Right hindlimb (tissue), 1 donor: ENCODE measurements at regions not wholly inside any gene's neighbourhood (a gene's known extent, or its start where the extent isn't known, plus 50 kb on each side); places are given as distances from the start of the nearest gene placed in this dataset.

Source experiments
- DNase-seq: peaks from one replicate; pipeline ENCODE4 v3.0.0-alpha.2; 2018

DNA sequence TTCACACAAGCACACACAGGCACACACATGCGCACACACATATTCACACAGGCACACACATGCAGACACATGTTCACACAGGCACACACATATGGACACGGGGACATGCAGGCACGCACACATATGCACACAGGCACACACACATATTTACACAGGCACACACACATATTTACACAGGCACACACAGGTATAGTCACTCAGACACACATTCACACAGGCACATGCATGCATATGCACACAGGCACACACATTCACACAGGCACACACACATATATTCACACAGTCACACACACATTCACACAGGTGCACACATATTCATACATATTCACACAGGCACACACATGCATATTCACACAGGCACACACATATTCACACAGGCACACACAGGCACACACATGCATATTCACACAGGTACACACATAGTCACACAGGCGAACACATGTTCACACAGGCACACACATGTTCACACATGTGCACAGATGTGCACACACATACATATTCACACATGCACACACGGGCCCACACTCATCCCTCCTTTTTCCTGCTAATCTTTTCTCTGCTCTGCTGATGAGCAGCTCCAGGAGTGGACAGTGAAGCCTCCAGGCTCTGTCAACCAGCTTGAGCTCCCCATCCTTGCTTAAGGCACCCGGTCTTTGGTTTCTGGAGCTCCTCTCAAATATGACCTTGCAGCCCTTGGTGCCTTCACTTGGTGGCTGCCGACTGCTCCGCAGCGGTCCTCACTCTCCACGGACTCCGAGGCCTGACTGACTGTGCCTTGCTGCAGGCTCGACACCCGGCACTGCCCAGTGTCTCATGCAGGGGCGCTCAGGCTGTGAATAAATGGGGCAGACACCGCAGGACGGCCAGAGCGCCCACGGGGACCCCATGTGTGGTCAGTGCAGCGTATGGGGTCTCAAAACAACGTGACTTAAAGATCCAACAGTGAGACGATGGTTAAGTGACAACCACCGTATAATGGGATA lies 581.2 kb upstream of the MGMT start:
- DNase-seq = peak; percentile 3

- no peak for DNase-seq
These were observed 579.2 kb upstream of the MGMT start for GRCh38 chr10:128887856-128888255.

DNA sequence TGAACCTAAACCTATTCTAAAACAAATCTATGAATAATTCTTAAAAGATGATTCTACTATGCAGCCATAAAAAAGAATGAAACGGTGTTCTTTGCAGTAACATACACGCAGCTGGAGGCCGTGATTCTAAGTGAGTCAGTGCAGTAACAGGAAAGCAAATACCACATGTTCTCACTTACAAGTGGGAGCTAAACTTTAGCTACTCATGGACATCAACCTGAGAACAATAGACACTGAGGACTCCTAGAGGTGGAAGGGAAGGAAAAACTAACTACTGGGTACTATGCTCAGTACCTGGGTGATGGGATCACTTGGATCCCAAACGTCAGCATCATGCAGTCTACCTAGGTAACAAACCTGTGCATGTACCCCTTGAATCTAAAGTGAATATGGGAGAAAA lies 575.0 kb upstream of the MGMT start:
- no peak for DNase-seq

- peak; percentile 9 for DNase-seq
These were observed 572.4 kb upstream of the MGMT start for GRCh38 chr10:128894641-128895040.

- DNase-seq = peak; percentile 12
These were observed 571.6 kb upstream of the MGMT start for GRCh38 chr10:128895473-128895872.

DNA sequence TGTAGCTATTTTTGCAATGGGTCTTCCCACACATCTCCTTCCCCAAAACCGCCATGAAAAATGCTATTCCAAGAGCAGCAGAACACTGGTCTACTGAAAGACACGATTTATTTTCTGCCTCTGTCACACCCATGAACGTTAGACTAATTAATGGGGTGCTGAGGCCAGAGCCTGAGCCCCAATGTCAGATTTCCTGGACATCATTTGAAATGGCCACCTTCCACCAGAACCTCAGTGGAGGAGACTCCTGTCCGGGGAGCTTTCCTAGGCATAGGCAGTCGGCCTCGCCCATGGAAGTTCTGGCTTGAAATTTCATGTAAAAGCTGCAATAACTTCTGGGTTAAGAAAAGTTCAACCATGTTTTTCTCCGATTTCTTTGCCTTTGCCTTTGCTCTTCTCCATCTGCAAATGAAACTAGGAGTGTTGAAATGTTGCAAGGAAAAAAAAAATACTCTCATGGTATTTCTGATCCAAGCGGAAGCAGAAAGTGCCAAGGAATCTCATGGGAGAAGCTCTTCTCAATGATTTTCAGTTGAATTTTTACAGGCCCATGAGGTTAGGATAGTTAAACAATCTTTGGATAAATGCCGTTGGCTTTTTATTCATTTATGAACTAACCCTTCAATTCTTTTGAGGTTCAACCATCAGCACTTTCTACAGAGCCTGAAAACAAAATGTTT lies 570.8 kb upstream of the MGMT start:
- DNase-seq = peak; percentile 82

- DNase-seq = peak; percentile 83
These were observed 570.1 kb upstream of the MGMT start for GRCh38 chr10:128896963-128897362.

DNA sequence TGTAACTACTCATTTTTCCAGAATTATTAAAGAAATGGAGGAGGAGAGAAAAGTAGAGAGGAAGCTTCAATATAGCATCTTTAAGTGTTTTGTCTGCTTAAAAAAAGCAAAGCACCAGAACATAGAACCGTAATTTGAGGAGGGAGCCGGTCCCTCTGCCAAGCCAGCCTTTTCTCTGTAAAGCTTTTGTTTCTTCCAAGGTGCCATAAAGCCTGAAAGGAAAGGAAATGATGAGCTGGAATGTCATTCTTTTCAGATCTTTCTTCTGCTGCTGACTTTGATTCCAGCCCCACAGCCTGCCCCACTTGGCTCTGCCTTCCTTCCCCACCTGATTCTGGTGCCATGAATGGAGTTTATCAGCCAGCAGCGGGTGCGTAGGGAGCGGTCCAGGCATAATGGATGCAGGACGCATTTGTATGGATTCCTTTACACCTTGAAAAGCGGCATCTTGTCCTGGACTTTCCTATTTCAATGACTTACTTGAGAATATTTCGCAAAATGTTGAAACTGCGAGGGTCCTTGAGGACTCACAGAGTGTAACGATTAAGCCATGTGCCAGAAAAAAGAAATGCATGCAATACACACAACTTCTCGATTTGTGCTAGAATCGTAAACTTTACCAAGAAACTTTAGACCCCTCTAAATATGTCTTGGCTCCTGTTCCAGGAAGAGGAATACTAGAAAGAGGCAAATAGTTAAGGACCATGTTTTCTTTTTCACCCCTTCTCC lies 569.5 kb upstream of the MGMT start:
- DNase-seq = peak; percentile 81

DNA sequence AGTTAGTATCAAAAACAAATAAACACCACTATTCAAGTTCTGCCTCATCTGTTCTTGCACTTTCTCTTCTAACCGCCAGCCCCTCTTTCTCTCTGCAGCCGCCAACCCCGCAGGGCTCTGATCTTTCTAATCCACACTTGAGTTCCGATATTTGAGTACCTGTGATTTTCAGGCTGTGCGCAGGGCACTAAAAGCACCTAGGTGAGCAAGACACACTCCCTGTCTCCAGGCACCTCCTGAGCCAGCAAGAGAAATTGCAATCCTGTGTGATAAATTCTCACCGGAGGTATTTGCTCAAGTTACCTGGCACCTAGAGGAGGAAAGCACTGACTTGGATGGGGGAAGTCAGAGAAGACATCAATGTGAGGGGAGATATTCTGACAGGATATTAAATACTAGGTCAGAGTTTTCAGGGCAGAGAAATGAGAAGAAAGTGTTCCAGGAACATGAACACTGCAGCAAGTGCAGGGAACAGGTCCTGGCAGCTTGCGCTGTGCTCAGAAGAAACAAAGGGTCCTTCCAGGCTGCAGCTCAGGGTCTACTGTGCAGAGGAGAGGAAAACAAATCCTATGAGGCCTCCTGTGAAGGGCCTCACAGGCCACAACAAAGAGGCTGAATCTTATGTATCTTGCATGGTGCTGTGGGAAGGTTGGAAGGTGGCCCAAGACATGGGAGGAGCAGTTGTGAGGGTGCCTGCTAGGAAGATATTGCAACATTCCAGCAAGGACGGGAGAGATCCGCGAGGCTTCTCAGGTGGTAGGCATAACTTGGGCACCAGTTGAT lies 568.7 kb upstream of the MGMT start:
- peak; percentile 45 for DNase-seq

GRCh38 chr10:128898916-128899195 lies 568.2 kb upstream of the MGMT start:
- no peak for DNase-seq

- DNase-seq = peak; percentile 7
These were observed 566.6 kb upstream of the MGMT start for GRCh38 chr10:128900456-128900855.

- no peak for DNase-seq
These were observed 565.8 kb upstream of the MGMT start for GRCh38 chr10:128901236-128901635.

DNA sequence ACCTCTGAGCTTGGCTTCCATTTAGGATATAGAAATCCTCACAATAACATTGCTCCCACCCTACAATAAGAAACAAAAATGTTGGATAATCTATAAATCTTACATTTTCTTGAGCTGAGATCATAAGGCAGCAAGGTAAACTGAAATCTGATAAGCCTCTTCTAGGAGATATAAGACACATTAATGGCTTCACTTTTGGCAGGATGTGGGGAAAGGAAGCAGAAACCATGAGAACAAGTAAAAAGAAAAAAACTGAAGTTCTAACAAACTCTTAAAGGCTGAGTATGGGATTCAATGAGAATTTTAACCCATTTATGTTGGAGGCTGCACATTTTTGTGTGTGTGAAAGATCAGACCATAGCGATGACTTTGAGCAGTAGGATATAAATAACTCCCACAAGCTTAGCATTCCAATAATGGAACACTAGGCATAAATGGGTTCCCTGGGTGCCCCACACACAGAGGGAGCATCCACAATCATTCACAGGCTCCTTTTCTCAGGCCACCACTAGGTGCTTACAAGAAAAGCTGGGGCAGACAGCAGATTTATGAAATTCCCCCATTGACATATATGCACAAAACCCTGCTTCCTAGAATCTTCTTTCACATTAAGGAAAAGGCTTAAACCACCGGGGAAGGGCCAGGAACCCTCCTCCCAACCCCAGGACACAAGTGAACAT lies 564.9 kb upstream of the MGMT start:
- peak; percentile 3 for DNase-seq

DNA sequence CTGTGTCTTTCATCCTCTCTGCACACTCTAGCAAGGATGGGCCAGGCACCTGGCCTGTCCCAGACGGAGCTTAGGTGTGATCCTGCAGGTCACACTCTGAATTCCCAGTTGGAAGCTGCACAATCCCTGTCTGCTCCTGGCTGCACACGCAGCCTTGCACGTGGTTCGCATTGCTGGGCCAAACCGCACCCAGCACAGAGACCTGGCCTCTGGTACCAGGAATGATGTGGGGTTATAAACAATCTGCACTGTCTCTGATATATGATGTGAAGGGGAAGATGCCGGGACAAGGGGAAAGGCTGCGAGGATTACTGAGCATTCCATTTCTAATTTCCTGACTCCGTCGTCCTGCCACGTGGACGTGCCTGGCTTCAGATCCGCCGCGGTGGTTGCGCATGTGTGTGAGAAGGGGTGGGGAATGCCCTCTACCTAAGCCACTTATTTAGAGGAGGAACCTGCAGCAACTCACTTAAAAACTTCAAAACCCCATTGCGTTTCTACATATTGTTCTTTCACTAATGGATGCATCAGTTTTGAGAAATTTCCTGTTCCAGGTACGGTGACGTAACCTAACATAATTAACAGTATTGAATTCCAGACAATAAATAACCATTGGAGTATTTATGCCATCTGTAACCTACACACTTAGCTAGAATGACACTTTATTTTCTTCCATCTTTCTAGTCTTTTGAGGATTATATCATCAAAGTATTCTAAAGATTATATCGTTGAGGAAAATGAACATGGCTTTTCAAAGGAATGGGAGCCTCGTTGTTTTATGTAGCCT lies 559.7 kb upstream of the MGMT start:
- DNase-seq = peak; percentile 77

DNA sequence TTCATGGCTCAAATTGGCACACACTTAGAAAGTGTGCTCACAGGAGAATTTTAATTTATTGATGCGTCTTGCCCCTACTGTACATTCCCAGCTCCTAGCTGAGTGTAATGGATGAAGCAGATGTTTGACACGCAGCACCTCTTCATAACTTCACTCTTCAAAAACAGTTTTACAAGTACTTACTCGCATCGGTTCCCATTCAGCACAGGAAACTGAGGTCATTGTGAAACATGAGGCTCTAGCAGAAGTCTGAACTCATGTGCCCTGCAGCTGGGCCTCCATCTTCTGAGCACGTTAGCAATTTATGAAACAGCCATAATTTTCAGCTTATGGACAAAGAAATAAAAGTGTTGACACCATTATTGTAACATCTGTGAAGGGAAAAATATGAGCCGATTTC lies 558.9 kb upstream of the MGMT start:
- peak; percentile 83 for DNase-seq

GRCh38 chr10:128908499-128908898 lies 558.5 kb upstream of the MGMT start:
- peak; percentile 8 for DNase-seq

DNA sequence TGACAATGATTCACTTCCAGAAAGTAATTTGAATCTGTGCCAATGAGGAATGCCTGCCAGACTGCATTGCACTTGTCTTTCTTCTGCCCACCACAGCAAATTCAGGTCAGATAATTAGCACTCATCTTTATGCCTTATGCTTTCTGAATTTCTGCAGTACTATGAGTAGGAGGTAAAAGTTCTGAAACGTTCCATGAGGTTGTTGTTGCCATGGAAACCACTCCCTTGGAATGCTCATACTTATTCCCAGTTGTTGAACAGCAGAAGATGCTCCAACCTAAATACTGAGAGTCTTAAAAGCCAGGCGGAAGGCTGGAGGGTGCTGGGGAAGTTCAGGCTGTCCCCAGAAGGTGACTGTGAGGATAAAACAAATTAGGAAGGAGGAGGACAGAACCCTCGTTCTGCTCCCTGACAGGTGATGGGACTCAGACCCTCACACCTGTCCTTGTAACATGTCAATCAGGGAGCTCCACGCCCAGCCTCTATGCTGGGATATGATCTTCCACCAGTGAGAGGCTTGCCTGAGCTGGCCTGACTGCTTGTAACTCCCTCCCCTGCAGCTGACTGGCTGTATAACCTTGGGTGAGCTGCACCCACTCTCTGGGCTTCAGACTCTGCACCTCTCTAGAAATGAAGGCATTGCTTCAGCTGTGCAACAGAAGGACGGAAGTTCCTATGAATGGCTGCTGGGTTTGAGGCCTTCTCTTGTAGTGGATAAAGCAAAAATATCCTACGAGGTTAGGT lies 554.3 kb upstream of the MGMT start:
- DNase-seq = peak; percentile 44

DNA sequence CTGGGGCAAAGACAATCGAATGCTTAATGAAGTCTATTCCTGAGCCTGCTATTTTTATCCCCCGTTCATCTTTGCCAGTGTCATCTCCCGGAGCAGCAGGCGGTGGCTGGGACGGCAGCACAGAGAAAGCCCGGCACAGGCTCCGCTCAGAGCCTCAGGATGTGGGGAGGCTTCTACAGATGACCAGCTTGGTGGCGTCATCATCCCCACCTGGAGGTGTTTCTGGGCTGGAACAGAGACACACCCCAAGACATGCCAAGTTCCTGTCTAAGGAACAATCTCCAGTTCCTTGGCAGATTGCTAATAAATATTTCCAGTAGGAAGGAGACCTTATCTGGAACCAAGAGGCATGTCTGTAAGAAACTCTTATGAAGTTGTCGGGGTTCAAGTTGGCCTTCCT lies 552.4 kb upstream of the MGMT start:
- peak; percentile 26 for DNase-seq

DNA sequence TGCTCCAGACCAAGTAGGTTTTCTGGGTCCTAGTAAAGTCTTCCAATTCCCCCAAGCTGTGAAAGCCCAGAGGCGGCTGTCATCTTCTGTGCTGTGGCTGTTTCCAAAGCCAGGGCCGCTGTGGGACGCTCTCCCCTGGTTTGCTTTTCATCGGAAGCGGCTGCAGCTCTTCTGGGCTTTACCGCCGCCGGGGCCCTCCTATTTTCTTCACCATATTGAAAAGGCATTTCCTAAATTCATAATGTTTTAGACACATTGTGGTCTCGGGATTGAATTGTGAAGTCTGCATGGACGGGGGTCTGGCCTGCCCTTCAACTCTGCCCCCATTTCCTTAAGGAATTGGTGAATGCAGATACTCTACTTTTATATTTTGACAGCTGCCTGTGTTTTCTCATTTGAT lies 551.4 kb upstream of the MGMT start:
- DNase-seq = peak; percentile 51

- peak; percentile 68 for DNase-seq
These were observed 550.7 kb upstream of the MGMT start for GRCh38 chr10:128916383-128916782.
